C1 segment of cervical spinal cord (tissue), 14 donors: ENCODE measurements at regions not wholly inside any gene's neighbourhood (a gene's known extent, or its start where the extent isn't known, plus 50 kb on each side); places are given as distances from the start of the nearest gene placed in this dataset.

ENCODE experiments used
- DNase-seq, 14 donors: peaks; one replicate each; lab custom pipeline; 2025; lab: John Stamatoyannopoulos, UW

DNA sequence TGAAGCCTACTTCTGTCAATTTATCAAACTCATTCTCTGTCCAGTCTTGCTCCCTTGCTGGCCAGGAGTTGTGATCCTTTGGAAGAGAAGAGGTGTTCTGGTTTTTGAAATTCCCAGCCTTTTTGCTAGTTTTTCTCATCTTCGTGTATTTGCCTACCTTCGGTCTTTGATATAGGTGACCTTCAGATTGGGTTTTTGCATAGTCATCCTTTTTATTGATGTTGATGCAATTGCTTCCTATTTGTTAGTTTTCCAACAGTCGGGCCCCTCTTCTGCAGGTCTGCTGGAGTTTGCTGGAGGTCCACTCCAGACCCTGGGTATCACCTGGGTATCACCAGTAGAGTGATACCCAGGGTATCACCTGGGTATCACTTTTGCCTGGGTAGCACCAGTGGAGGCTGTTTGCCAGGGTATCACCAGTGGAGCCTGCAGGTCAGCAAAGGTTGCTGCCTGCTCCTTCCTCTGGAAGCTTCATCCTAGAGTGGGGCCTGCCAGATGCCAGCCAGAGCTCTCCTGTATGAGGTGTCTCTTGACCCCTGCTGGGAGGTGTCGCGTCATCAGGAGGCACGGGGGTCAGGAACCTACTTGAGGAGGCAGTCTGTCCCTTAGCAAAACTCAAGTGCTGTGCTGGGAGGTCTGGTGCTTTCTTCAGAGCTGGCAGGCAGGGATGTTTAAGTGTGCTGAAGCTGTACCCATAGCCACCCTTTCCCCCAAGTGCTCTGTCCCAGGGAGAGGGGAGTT is 684.2 kb downstream of the PCDH18 start:
- no peak for DNase-seq

GRCh38 chr4:136841526-136841925 is 690.8 kb downstream of the PCDH18 start:
- no peak for DNase-seq

GRCh38 chr4:136838607-136839006 is 693.7 kb downstream of the PCDH18 start:
- DNase-seq: no peak

DNA sequence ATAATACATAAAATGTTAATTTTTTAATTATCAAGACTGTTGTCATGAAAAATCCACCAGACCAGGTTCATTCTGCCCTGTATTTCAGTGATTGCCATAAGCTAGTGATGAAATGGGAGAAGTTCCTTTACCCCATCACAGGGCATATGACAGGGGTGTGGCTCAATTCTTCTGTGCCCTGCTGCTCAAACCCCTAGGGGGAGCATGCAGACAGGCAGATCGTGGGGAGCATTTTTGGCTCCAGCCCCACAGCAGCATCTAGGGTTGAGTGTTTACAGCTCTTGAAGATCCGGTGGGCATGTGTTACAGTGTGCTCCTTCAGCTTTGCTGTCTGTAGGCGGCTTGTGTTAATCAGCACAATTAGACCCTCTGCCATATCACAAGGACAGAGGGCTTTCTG is 700.7 kb downstream of the PCDH18 start:
- no peak for DNase-seq

DNA sequence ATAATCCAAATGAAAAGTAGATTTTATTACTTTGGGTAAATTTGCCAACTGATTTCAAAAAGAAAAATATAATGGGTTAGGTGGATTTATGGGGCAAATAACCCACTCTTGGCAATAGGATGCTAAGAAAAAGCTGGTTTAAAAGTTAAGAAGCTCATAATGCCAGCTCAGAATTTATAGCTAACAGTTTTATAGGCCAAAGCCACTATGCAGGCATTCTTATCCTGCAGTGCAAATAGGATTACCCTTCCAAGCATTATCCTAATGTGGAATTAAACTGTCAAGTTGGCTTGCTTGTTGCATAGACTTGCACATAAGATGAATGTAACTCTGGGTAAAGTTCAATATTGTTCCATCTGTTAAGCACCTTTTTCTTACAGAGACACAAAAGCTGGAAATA is 703.0 kb downstream of the PCDH18 start:
- no peak for DNase-seq

DNA sequence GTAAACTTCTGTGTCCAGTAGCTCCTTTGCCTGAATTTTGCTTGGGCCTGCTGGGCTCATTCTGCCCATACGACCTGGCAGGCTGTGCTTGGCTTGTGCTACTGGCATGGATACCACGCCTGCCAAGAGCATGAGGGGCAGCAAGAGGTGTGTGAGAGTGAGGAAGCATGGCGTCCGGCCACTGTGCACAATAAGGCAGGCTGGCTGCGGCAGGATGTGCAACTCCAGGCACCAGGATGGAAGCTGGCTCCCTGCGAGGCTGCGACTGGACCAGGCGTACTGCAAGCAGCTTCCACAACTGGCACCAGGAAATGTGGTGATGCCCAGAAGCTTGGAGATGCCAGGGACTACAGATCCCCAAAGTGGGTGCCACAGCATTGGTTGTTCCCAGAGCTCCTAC is 709.3 kb downstream of the PCDH18 start:
- DNase-seq: peak in 1 of 14 donors; percentile 7

DNA sequence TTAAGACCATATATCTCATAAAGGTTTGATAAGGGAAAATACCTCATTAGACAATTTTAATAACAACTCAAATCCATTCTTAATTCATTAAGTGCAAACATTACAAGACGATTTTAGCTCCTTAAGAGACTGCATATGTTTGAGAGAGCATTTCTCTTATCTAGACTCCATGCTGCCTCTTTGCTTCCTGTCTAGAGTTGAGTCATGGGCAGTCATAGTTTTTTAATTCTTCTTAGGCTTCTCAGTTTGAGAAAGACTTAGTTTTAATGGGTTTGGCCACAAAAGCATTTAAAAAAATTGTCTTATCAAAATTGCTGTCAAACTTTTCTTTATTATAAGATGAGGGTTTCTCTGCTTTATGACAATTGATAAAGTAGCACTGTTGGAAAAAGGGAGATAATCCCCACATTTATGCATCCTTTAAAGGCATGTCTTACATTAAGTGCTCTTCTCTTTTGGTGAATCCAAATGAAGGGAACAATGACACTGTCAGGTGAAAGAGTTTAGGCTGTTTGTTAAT is 713.4 kb downstream of the PCDH18 start:
- DNase-seq: no peak

GRCh38 chr4:136812100-136812880 is 720.0 kb downstream of the PCDH18 start:
- DNase-seq: no peak

- no peak for DNase-seq
These were observed 720.7 kb downstream of the PCDH18 start for GRCh38 chr4:136811496-136812077.

GRCh38 chr4:136810626-136811025 is 721.7 kb downstream of the PCDH18 start:
- no peak for DNase-seq

DNA sequence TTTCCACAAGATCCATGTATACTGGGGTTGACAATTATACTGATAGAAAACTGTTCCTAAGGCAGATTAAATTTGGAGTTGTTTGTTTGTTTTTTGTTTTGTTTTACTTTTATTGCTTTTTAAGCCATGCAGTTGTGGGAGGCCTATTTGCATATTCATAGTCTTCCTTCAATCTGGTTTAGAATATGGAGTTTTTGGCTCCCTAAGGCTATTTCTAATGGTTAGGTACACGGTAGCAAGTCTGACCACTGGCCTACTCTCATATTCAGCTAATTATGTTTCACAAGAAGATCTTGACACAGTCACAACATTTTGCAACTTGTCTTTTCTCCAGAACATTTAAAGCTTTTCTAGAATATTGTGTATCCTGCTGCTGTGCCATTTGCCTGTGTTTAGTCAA is 725.5 kb downstream of the PCDH18 start:
- no peak for DNase-seq

GRCh38 chr4:136805617-136806016 is 726.7 kb downstream of the PCDH18 start:
- no peak for DNase-seq

GRCh38 chr4:136803433-136803832 is 728.9 kb downstream of the PCDH18 start:
- no peak for DNase-seq

DNA sequence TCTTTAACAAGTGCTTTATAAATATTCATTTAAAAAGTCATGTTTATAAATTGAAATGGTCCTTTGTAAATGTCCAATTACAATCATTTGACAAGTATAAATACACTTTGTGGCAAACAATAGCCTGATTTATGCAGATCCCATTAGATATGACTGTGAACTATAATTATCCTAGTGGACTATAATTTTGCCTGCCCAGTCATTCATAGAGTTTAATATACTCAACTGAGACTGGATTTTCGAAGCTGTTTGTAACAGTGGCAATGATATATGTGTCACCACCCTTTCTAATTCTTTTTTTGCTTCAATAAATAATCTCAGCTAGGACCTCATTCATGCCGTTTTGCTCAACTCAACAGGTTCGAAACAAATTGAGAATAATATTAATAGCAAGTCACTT is 732.0 kb downstream of the PCDH18 start:
- DNase-seq: no peak

DNA sequence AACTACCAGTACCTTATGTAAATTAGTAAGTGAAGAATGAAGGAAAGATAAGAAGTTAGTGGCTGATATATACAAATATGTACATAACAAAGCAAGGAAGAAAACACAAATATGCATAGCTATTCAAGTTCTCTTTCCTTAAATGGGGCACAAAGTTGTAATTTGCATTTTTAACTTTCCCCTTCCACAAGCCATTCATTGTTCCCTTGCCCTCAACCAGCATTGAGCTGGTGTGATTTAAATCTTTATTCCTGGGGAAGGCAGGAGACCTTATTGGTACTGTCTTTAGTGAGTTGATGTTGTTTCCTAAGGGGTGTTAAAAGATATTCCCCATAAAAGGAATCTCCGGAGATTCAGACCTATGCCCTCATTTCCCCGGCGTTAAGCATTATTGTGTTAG is 735.3 kb downstream of the PCDH18 start:
- no peak for DNase-seq

GRCh38 chr4:136793848-136794247 is 738.4 kb downstream of the PCDH18 start:
- DNase-seq: no peak

DNA sequence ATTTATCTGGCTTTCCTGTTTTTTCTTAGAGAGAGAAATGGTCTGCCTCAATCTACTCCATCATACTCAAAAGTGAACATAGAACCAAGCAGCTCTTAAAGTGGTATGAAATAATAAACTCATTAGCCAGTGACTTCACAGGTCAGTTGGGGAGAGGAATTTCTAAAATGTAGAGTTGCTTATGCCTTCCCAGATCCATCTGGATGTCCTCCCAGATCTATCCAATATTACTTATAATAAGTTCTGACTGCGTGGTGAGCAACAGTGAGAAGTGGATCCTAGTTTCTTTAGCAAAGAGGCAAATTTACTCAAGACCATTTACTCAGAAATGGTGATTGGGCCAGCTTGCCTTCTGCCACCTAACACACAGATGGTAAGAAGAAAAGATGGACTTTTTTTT is 748.0 kb downstream of the PCDH18 start:
- DNase-seq: no peak

- DNase-seq: no peak
These were observed 762.6 kb downstream of the PCDH18 start for GRCh38 chr4:136769717-136770116.

DNA sequence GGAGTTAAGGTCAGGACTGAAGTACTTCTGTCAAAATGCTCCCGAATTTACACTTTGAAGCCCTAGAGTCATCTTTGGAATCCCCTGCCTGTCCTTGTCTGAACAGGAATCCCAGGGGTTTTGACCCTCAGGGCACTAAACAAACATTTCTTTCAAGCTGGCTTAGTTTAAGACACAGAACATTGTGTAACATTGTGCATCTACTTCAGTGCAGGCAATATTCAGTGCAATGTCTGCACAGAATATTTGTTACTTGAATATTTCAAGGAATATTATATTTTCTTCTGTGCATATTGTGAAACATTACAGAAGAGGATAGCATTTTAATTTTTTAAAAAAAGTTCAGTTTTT is 763.4 kb downstream of the PCDH18 start:
- no peak for DNase-seq

DNA sequence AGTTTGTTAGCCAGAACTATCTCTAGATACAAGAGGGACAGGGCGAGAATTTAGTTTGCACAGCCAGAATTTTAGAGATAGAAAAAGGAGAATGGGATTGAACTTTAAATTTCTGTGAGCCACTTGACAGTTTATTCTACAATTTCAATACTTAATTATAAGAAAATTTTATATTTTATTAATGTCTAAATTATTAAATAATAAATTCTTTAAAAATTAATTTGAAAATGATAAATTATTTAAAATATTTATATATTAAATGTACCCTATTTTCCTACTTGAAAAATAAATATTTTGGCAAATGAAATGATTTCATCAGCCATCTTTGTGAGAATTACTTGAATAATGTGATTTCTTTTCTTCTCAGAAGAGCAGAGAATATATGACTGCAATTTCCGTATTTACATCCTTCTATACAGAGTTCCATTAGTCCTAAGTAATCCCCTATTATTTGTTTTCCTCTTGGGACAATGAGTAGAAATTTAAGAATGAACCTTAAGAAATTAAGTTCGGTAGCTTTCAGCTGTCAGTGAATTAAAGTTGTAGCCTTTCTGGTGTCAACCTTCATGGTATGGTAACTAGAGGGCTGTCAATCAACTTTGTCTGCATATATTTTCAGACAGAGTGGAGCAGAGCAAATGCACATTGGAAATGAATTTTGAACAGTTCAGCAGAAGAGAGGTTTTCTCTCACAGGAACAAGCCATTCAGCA is 763.9 kb downstream of the PCDH18 start:
- no peak for DNase-seq

DNA sequence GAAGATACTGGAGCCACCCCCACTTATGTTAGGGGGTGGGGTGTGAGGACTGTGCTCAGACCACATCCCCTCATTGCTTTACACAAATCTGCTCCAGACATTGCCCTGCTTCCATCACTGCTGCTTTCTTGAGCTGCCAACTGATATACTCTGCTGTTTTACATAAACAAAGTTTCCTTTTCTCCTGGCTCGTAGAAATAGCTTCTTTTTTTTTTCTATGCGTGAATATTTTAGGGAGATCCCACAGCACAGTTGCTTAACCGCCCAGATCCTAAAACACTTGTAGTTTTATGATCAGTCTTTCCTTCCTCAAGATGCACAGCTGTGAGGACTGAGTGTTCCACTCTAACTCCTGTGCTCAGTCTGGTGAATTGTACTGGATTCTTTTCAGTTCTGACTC is 768.4 kb downstream of the PCDH18 start:
- no peak for DNase-seq

DNA sequence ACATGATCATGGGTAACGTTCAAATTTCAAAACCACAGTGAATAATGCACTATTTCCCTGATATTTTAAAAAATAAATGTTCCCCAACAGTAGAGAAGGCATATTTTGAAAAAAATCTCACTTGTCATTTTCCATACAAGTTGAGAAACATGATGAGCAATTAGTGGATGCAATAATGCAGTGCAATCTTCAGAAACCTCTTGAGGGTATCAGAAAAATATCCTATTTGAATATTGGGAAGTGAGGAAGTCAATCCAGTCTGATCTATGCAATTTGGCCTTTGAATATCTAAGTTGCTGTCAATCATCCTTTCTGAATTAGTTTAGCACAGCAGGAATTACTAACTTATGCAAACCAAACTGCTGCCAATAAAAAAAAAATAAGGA is 776.8 kb downstream of the PCDH18 start:
- DNase-seq: no peak
